ENCODE measurements at regions not wholly inside any gene's neighbourhood (a gene's known extent, or its start where the extent isn't known, plus 50 kb on each side); places are given as distances from the start of the nearest gene placed in this dataset.

- H3K9me3 ChIP-seq (ENCODE audit: control insufficient read depth, low read length) = no peaks in the 10 kb centered on the region
- no peaks in the 10 kb centered on the region for H3K4me1 ChIP-seq (ENCODE audit: control insufficient read depth, insufficient read depth, low read length)
- no peaks in the 10 kb centered on the region for H3K27me3 ChIP-seq (ENCODE audit: control insufficient read depth, insufficient read depth, low read length)
- no peaks in the 10 kb centered on the region for H3K36me3 ChIP-seq (ENCODE audit: control insufficient read depth, insufficient read depth, low read length)
- no peak overlapping the region for H3K9ac ChIP-seq (ENCODE audit: low read length)
- no peak overlapping the region for H3K4me3 ChIP-seq (ENCODE audit: low read length)
These were observed 187.2 kb upstream of the NOL4 start for GRCh38 chr18:34411952-34412351.

- Histone ChIP-seq H3K9me3 (ENCODE audit: control insufficient read depth, low read length) (no peaks in the 10 kb centered on the region), H3K36me3 (ENCODE audit: control insufficient read depth, insufficient read depth, low read length) (no peaks in the 10 kb centered on the region), H3K4me1 (ENCODE audit: control insufficient read depth, insufficient read depth, low read length) (no peaks in the 10 kb centered on the region), H3K4me3 (ENCODE audit: low read length) (no peak overlapping the region), H3K9ac (ENCODE audit: low read length) (no peak overlapping the region), H3K27me3 (ENCODE audit: control insufficient read depth, insufficient read depth, low read length) (no peaks in the 10 kb centered on the region)
These were observed 206.3 kb upstream of the NOL4 start for GRCh38 chr18:34431042-34431441.

GRCh38 chr18:34444622-34445021 is 219.9 kb upstream of the NOL4 start:
- no peaks in the 10 kb centered on the region for H3K36me3 ChIP-seq (ENCODE audit: control insufficient read depth, insufficient read depth, low read length)
- H3K9ac ChIP-seq (ENCODE audit: low read length) = no peak overlapping the region
- H3K9me3 ChIP-seq (ENCODE audit: control insufficient read depth, low read length) = no peaks in the 10 kb centered on the region
- no peak overlapping the region for H3K4me3 ChIP-seq (ENCODE audit: low read length)
- H3K4me1 ChIP-seq (ENCODE audit: control insufficient read depth, insufficient read depth, low read length) = no peaks in the 10 kb centered on the region
- no peaks in the 10 kb centered on the region for H3K27me3 ChIP-seq (ENCODE audit: control insufficient read depth, insufficient read depth, low read length)

- no peaks in the 10 kb centered on the region for H3K9me3 ChIP-seq (ENCODE audit: control insufficient read depth, low read length)
- H3K27me3 ChIP-seq (ENCODE audit: control insufficient read depth, insufficient read depth, low read length) = no peaks in the 10 kb centered on the region
- no peaks in the 10 kb centered on the region for H3K4me1 ChIP-seq (ENCODE audit: control insufficient read depth, insufficient read depth, low read length)
- no peak overlapping the region for H3K9ac ChIP-seq (ENCODE audit: low read length)
- H3K36me3 ChIP-seq (ENCODE audit: control insufficient read depth, insufficient read depth, low read length) = no peaks in the 10 kb centered on the region
- no peak overlapping the region for H3K4me3 ChIP-seq (ENCODE audit: low read length)
These were observed 223.9 kb upstream of the NOL4 start for GRCh38 chr18:34448662-34449061.

- Histone ChIP-seq H3K36me3 (ENCODE audit: control insufficient read depth, insufficient read depth, low read length) (no peaks in the 10 kb centered on the region), H3K4me3 (ENCODE audit: low read length) (no peak overlapping the region), H3K4me1 (ENCODE audit: control insufficient read depth, insufficient read depth, low read length) (no peaks in the 10 kb centered on the region), H3K27me3 (ENCODE audit: control insufficient read depth, insufficient read depth, low read length) (no peaks in the 10 kb centered on the region), H3K9ac (ENCODE audit: low read length) (no peak overlapping the region), H3K9me3 (ENCODE audit: control insufficient read depth, low read length) (no peaks in the 10 kb centered on the region)
These were observed 233.0 kb upstream of the NOL4 start for GRCh38 chr18:34457761-34458160.

GRCh38 chr18:34458410-34458977 is 233.8 kb upstream of the NOL4 start:
- Histone ChIP-seq H3K36me3 (ENCODE audit: control insufficient read depth, insufficient read depth, low read length) (no peaks in the 10 kb centered on the region), H3K4me1 (ENCODE audit: control insufficient read depth, insufficient read depth, low read length) (no peaks in the 10 kb centered on the region), H3K4me3 (ENCODE audit: low read length) (no peak overlapping the region), H3K9ac (ENCODE audit: low read length) (no peak overlapping the region), H3K9me3 (ENCODE audit: control insufficient read depth, low read length) (no peaks in the 10 kb centered on the region), H3K27me3 (ENCODE audit: control insufficient read depth, insufficient read depth, low read length) (no peaks in the 10 kb centered on the region)

GRCh38 chr18:34461266-34461665 is 236.6 kb upstream of the NOL4 start:
- Histone ChIP-seq H3K9ac (ENCODE audit: low read length) (no peak overlapping the region), H3K27me3 (ENCODE audit: control insufficient read depth, insufficient read depth, low read length) (no peaks in the 10 kb centered on the region), H3K36me3 (ENCODE audit: control insufficient read depth, insufficient read depth, low read length) (no peaks in the 10 kb centered on the region), H3K4me3 (ENCODE audit: low read length) (no peak overlapping the region), H3K4me1 (ENCODE audit: control insufficient read depth, insufficient read depth, low read length) (no peaks in the 10 kb centered on the region), H3K9me3 (ENCODE audit: control insufficient read depth, low read length) (no peaks in the 10 kb centered on the region)

GRCh38 chr18:34467058-34467457 is 242.3 kb upstream of the NOL4 start:
- Histone ChIP-seq H3K4me1 (ENCODE audit: control insufficient read depth, insufficient read depth, low read length) (no peaks in the 10 kb centered on the region), H3K4me3 (ENCODE audit: low read length) (no peak overlapping the region), H3K9me3 (ENCODE audit: control insufficient read depth, low read length) (no peaks in the 10 kb centered on the region), H3K36me3 (ENCODE audit: control insufficient read depth, insufficient read depth, low read length) (no peaks in the 10 kb centered on the region), H3K27me3 (ENCODE audit: control insufficient read depth, insufficient read depth, low read length) (no peaks in the 10 kb centered on the region), H3K9ac (ENCODE audit: low read length) (no peak overlapping the region)

GRCh38 chr18:34480162-34480700 is 229.9 kb upstream of the DTNA start:
- Histone ChIP-seq H3K4me1 (ENCODE audit: control insufficient read depth, insufficient read depth, low read length) (no peaks in the 10 kb centered on the region), H3K4me3 (ENCODE audit: low read length) (no peak overlapping the region), H3K9ac (ENCODE audit: low read length) (no peak overlapping the region), H3K36me3 (ENCODE audit: control insufficient read depth, insufficient read depth, low read length) (no peaks in the 10 kb centered on the region), H3K27me3 (ENCODE audit: control insufficient read depth, insufficient read depth, low read length) (no peaks in the 10 kb centered on the region), H3K9me3 (ENCODE audit: control insufficient read depth, low read length) (no peaks in the 10 kb centered on the region)

GRCh38 chr18:34482204-34482603 is 227.9 kb upstream of the DTNA start:
- Histone ChIP-seq H3K36me3 (ENCODE audit: control insufficient read depth, insufficient read depth, low read length) (no peaks in the 10 kb centered on the region), H3K4me3 (ENCODE audit: low read length) (no peak overlapping the region), H3K9me3 (ENCODE audit: control insufficient read depth, low read length) (no peaks in the 10 kb centered on the region), H3K9ac (ENCODE audit: low read length) (no peak overlapping the region), H3K4me1 (ENCODE audit: control insufficient read depth, insufficient read depth, low read length) (no peaks in the 10 kb centered on the region), H3K27me3 (ENCODE audit: control insufficient read depth, insufficient read depth, low read length) (no peaks in the 10 kb centered on the region)

GRCh38 chr18:34483198-34483597 is 226.9 kb upstream of the DTNA start:
- H3K27me3 ChIP-seq (ENCODE audit: control insufficient read depth, insufficient read depth, low read length) = no peaks in the 10 kb centered on the region
- no peaks in the 10 kb centered on the region for H3K36me3 ChIP-seq (ENCODE audit: control insufficient read depth, insufficient read depth, low read length)
- no peaks in the 10 kb centered on the region for H3K9me3 ChIP-seq (ENCODE audit: control insufficient read depth, low read length)
- H3K9ac ChIP-seq (ENCODE audit: low read length) = no peak overlapping the region
- H3K4me3 ChIP-seq (ENCODE audit: low read length) = no peak overlapping the region
- no peaks in the 10 kb centered on the region for H3K4me1 ChIP-seq (ENCODE audit: control insufficient read depth, insufficient read depth, low read length)

- Histone ChIP-seq H3K4me1 (ENCODE audit: control insufficient read depth, insufficient read depth, low read length) (no peaks in the 10 kb centered on the region), H3K36me3 (ENCODE audit: control insufficient read depth, insufficient read depth, low read length) (no peaks in the 10 kb centered on the region), H3K27me3 (ENCODE audit: control insufficient read depth, insufficient read depth, low read length) (peaks cover 11% of the 10 kb centered on the region), H3K9me3 (ENCODE audit: control insufficient read depth, low read length) (no peaks in the 10 kb centered on the region), H3K9ac (ENCODE audit: low read length) (no peak overlapping the region), H3K4me3 (ENCODE audit: low read length) (no peak overlapping the region)
These were observed 218.4 kb upstream of the DTNA start for GRCh38 chr18:34491719-34492118.

- Histone ChIP-seq H3K9me3 (ENCODE audit: control insufficient read depth, low read length) (no peaks in the 10 kb centered on the region), H3K4me3 (ENCODE audit: low read length) (no peak overlapping the region), H3K27me3 (ENCODE audit: control insufficient read depth, insufficient read depth, low read length) (peaks cover 11% of the 10 kb centered on the region), H3K36me3 (ENCODE audit: control insufficient read depth, insufficient read depth, low read length) (no peaks in the 10 kb centered on the region), H3K4me1 (ENCODE audit: control insufficient read depth, insufficient read depth, low read length) (no peaks in the 10 kb centered on the region), H3K9ac (ENCODE audit: low read length) (no peak overlapping the region)
These were observed 217.4 kb upstream of the DTNA start for GRCh38 chr18:34492652-34493051.
